Right lobe of liver (tissue), 6 donors: ENCODE measurements at regions not wholly inside any gene's neighbourhood (a gene's known extent, or its start where the extent isn't known, plus 50 kb on each side); places are given as distances from the start of the nearest gene placed in this dataset.

Source experiments
- ATAC-seq, 4 donors: fragments of 200-7000 bp; cut with Tn5 transposase; one replicate each; pipeline ENCODE4 v1.9.1; 2020; ENCODE audit warnings: mild to moderate bottlenecking in 4 of 4, moderate library complexity in 4 of 4
- DNase-seq, 3 donors: peaks; one replicate each; pipeline ENCODE4 v3.0.0-alpha.2; 2020
- H3K27ac ChIP-seq, 3 donors: fragments of 200-600 bp; one replicate each; pipeline ENCODE4 v1.8.0; 2022
- H3K27me3 ChIP-seq, 2 donors: fragments of 200-600 bp; one replicate each; pipeline ENCODE4 v1.8.0; 2022
- H3K36me3 ChIP-seq, 4 donors: fragments of 200-600 bp; sonication (generic) in 1 of 4; one replicate each; pipeline versions ENCODE4 v1.5.1 to v1.8.0; 2017 to 2022; ENCODE audit warnings: control low read depth in 1 of 4
- H3K4me1 ChIP-seq, 4 donors: fragments of 200-600 bp; sonication (generic) in 1 of 4; one replicate each; pipeline versions ENCODE4 v1.5.1 to v1.8.0; 2017 to 2022; ENCODE audit warnings: control low read depth in 1 of 4
- H3K4me3 ChIP-seq, 3 donors: fragments of 200-600 bp; one replicate each; pipeline ENCODE4 v1.8.0; 2022
- H3K9me3 ChIP-seq, 4 donors: fragments of 200-600 bp; sonication (generic) in 1 of 4; one replicate each; pipeline versions ENCODE4 v1.5.1 to v1.8.0; 2017 to 2022; ENCODE audit warnings: control low read depth in 1 of 4
- POLR2A ChIP-seq: fragments of 450-650 bp; IDR thresholded peaks from one replicate; pipeline ENCODE4 v1.6.1; 2017; ENCODE audit warnings: antibody characterized with exemption, mild to moderate bottlenecking
- WGBS: methylation state at CpG from one replicate; pipeline ENCODE4 v1.1.6; 2018; ENCODE audit warnings: low coverage, low lambda C conversion rate; ENCODE audit not compliant: insufficient coverage; ENCODE audit errors: missing lambda C conversion rate; 5-methylcytosine and 5-hydroxymethylcytosine counted together
- intact Hi-C, 2 donors: fragments of 100-400 bp; cut with DNase I; formaldehyde crosslinking; loops; one replicate each; pipeline versions ENCODE4 v1.11.2 to v1.14.1; 2022
- TF ChIP-seq, protein P1 (sequence below), 4 donors: fragments of 200-600 bp in 3 of 4; fragments of 450-650 bp in 1 of 4; IDR thresholded peaks; one replicate each; pipeline versions ENCODE4 v1.5.1 to v1.8.0; 2016 to 2022; ENCODE audit warnings: antibody characterized with exemption in 4 of 4, mild to moderate bottlenecking in 2 of 4
- donor health status: DM: no; HTN: yes; CAD: no.
- donor health status: DM: no; HTN: no; CAD: no.
- donor health status: DM: no; HTN: no; CAD: no.
- donor health status: DM: no; HTN: yes; CAD: no.
- donor health status: DM: no; HTN: yes; CAD: no.

- Histone ChIP-seq H3K9me3 (no peaks in the 10 kb centered on the region), H3K4me1 (no peaks in the 10 kb centered on the region), H3K36me3 (no peaks in the 10 kb centered on the region), H3K27ac (no peak overlapping the region), H3K27me3 (no peaks in the 10 kb centered on the region), H3K4me3 (no peak overlapping the region)
- ATAC-seq (no peak), DNase-seq (no peak)
- WGBS: 65% methylated on average over 4 of the region's 4 CpGs
- intact Hi-C loops: no loop called here
- no peak for TF ChIP-seq POLR2A
- TF ChIP-seq, protein P1, sequence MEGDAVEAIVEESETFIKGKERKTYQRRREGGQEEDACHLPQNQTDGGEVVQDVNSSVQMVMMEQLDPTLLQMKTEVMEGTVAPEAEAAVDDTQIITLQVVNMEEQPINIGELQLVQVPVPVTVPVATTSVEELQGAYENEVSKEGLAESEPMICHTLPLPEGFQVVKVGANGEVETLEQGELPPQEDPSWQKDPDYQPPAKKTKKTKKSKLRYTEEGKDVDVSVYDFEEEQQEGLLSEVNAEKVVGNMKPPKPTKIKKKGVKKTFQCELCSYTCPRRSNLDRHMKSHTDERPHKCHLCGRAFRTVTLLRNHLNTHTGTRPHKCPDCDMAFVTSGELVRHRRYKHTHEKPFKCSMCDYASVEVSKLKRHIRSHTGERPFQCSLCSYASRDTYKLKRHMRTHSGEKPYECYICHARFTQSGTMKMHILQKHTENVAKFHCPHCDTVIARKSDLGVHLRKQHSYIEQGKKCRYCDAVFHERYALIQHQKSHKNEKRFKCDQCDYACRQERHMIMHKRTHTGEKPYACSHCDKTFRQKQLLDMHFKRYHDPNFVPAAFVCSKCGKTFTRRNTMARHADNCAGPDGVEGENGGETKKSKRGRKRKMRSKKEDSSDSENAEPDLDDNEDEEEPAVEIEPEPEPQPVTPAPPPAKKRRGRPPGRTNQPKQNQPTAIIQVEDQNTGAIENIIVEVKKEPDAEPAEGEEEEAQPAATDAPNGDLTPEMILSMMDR (IDR thresholded peaks at IDR 0.05): no peak
These were observed 143.2 kb downstream of the HHIPL2 start for GRCh38 chr1:222404710-222405109.

GRCh38 chr1:222399197-222399596 is 148.7 kb downstream of the HHIPL2 start:
- Histone ChIP-seq H3K27me3 (no peaks in the 10 kb centered on the region), H3K4me1 (no peaks in the 10 kb centered on the region), H3K27ac (no peak overlapping the region), H3K4me3 (no peak overlapping the region), H3K36me3 (no peaks in the 10 kb centered on the region), H3K9me3 (no peaks in the 10 kb centered on the region)
- intact Hi-C loops: no loop called here
- ATAC-seq: no peak
- no peak for TF ChIP-seq POLR2A
- TF ChIP-seq, protein P1 (IDR thresholded peaks at IDR 0.05): no peak
- no peak for DNase-seq

- intact Hi-C loops: no loop called here
- Histone ChIP-seq H3K4me1 (no peaks in the 10 kb centered on the region), H3K36me3 (no peaks in the 10 kb centered on the region), H3K27ac (no peak overlapping the region), H3K27me3 (no peaks in the 10 kb centered on the region), H3K4me3 (no peak overlapping the region), H3K9me3 (no peaks in the 10 kb centered on the region)
- no peak for ATAC-seq
- TF ChIP-seq POLR2A: no peak
- TF ChIP-seq, protein P1 (IDR thresholded peaks at IDR 0.05): no peak
- WGBS: 43% methylated on average over 1 of the region's 1 CpG
- no peak for DNase-seq
These were observed 153.7 kb downstream of the HHIPL2 start for GRCh38 chr1:222394224-222394623.

- no peaks in the 10 kb centered on the region for H3K4me1 ChIP-seq
- intact Hi-C loops: no loop called here
- ATAC-seq (no peak), DNase-seq (no peak)
- H3K27me3 ChIP-seq: no peaks in the 10 kb centered on the region
- no peak overlapping the region for H3K27ac ChIP-seq
- no peaks in the 10 kb centered on the region for H3K9me3 ChIP-seq
- TF ChIP-seq, protein P1 (IDR thresholded peaks at IDR 0.05): no peak
- no peak for TF ChIP-seq POLR2A
- 65% methylated on average over 3 of the region's 3 CpGs for WGBS
- no peak overlapping the region for H3K4me3 ChIP-seq
- no peaks in the 10 kb centered on the region for H3K36me3 ChIP-seq
These were observed 155.3 kb downstream of the HHIPL2 start for GRCh38 chr1:222392556-222392955.

DNA sequence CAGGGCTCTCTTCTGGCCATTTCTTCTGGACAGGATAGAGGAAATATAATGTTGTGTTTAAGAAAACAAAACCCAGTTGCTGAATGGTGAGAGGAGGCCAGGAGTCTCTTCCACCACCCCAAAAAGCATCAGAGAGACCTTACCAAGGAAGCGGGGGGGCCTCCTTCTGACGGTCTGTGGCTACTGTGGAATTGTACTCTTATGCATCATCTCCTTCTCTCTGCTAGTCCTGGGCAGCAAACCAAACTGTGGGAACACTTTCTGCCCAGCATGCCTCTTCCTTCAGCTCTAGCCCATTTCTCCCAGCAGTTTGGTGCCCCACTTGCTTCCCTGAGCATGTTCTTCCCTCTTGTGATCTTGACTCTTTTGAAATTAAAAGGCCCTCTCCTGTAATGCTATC is 157.7 kb downstream of the HHIPL2 start:
- H3K27ac ChIP-seq: no peak overlapping the region
- intact Hi-C loops: no loop called here
- H3K27me3 ChIP-seq: no peaks in the 10 kb centered on the region
- TF ChIP-seq, protein P1 (IDR thresholded peaks at IDR 0.05): no peak
- TF ChIP-seq POLR2A: no peak
- H3K36me3 ChIP-seq: no peaks in the 10 kb centered on the region
- H3K4me1 ChIP-seq: no peaks in the 10 kb centered on the region
- DNase-seq (no peak), ATAC-seq (no peak)
- H3K9me3 ChIP-seq: no peaks in the 10 kb centered on the region
- H3K4me3 ChIP-seq: no peak overlapping the region
- 79% methylated on average over 2 of the region's 2 CpGs for WGBS
